SK-N-MC (cell line): ENCODE measurements at regions not wholly inside any gene's neighbourhood (a gene's known extent, or its start where the extent isn't known, plus 50 kb on each side); places are given as distances from the start of the nearest gene placed in this dataset.

Source experiments
- EZH2 ChIP-seq: fragments of 200-600 bp; sonication (generic); IDR thresholded peaks from one replicate; pipeline ENCODE4 v1.6.1; 2017; ENCODE audit warnings: antibody characterized with exemption
- FOXP2 ChIP-seq: optimal IDR thresholded peaks from 2 replicates; pipeline ENCODE3; 2011; ENCODE audit warnings: mild to moderate bottlenecking, moderate library complexity; ENCODE audit not compliant: insufficient read depth; ENCODE audit errors: extremely low read length, control extremely low read depth
- POLR2AphosphoS5 ChIP-seq: IDR thresholded peaks from 2 replicates; pipeline ENCODE4 v1.6.1; 2012; ENCODE audit warnings: mild to moderate bottlenecking, low read depth, low read length, borderline replicate concordance

- TF ChIP-seq POLR2AphosphoS5 (no peak), FOXP2 (no peak), EZH2 (no peak)
Measured at GRCh38 chr14:89634037-89634436, 217.0 kb upstream of the FOXN3 start.
